GM18951 (cell line): ENCODE measurements at regions not wholly inside any gene's neighbourhood (a gene's known extent, or its start where the extent isn't known, plus 50 kb on each side); places are given as distances from the start of the nearest gene placed in this dataset.
"Not testable (repeated sequence)": the region's sequence is repeated elsewhere in the genome, so short reads cannot be mapped to it uniquely, and the experiment has no call there.

Experiments used
- POLR2A ChIP-seq: IDR thresholded peaks from 4 replicates; pipeline ENCODE4 v1.6.1; 2011; ENCODE audit warnings: mild to moderate bottlenecking; ENCODE audit not compliant: insufficient read length, insufficient read depth; ENCODE audit errors: extremely low read depth
- in situ Hi-C: fragments of 300-500 bp; cut with MboI; formaldehyde crosslinking; loops from one replicate; pipeline ENCODE4 v1.12.0; 2022; ENCODE audit warnings: low sequenced_read_pairs, mixed read lengths, inconsistent platforms; ENCODE audit not compliant: unreplicated experiment

DNA sequence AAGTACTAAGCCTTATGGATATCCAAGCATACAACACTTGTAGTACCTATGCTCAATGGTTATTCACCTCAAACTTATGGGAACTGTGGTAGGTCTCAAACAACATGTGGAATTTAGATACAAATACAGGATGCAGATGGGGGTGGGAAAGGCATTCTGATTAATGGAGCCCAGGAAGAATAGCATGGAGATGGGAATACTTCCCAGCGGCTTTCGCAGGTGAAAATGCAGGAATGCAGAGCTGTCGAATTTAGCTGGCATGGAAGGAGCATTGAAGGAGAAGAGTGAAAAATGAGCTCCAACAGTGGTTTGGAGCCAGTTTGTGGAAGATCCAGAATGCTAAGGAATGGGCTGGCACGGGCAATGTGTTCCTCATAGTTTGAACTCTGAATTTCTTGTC is 89.9 kb downstream of the NKX2-1 start:
- TF ChIP-seq POLR2A: no peak

DNA sequence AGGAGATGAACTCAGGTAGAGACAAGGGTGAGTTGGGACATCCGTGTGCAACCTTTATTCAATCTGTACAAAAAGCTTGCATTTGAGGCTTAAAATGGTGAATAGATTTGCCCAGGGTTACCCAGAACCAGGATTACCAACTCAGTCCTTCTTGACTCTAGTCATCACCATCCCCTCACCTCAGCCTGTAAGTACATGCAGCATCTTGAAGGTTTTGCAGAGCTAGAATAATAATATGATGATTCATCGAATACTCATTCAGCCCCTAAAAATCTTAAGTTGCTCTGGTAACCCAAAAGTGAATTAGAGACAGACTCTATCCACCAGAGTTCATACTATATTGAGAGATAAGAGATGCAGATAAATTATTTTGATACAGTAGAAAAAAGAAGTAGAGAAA is 90.3 kb downstream of the NKX2-1 start:
- in situ Hi-C loops: no loop called here
- no peak for TF ChIP-seq POLR2A

More for the DNA sequence above, 89.9 kb downstream of the NKX2-1 start:
- in situ Hi-C loops: no loop called here

- in situ Hi-C loops: no loop called here
- TF ChIP-seq POLR2A: no peak
Measured at GRCh38 chr14:36428350-36428749, 91.7 kb downstream of the NKX2-1 start.

DNA sequence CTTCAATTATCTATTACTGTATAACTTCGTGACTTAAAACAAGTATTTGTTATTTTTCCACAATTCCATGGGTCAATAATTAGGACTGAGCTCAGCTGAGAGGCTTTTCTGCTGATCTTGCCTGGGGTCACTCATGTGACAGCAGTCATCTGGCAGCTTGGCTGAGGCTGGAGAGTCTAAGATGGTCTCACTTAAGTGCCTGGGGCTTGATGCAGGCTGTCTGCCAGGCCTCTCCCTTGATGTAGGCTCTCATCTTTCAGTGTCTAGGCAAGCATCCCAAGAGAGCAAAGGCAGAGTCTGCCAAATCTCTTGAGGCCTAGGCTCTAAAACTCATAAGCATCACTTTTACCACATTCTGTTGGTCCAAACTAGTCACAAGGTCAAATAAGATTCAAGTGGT is 93.2 kb downstream of the NKX2-1 start:
- in situ Hi-C loops: no loop called here

DNA sequence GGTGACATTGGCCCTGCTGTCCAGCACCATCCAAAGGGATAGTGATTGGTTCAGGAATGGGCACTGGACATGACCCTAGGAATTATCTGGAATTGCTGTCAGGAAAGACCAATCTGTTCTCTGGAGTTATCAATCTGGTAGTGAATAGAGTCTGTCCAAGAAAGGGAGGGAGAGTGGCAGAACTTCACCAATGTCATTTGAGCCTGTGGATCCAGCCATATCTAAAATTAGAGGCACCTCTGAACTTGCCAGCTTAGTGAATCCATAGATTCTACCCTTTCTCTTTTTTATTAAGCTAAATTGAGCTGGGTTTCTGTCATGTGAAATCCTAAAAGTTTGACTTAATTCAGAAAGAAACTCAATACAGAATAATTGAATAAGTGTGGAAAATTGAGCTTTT is 93.9 kb downstream of the NKX2-1 start:
- no peak for TF ChIP-seq POLR2A
- in situ Hi-C loops: no loop called here

More for the DNA sequence above, 93.2 kb downstream of the NKX2-1 start:
- TF ChIP-seq POLR2A: no peak

DNA sequence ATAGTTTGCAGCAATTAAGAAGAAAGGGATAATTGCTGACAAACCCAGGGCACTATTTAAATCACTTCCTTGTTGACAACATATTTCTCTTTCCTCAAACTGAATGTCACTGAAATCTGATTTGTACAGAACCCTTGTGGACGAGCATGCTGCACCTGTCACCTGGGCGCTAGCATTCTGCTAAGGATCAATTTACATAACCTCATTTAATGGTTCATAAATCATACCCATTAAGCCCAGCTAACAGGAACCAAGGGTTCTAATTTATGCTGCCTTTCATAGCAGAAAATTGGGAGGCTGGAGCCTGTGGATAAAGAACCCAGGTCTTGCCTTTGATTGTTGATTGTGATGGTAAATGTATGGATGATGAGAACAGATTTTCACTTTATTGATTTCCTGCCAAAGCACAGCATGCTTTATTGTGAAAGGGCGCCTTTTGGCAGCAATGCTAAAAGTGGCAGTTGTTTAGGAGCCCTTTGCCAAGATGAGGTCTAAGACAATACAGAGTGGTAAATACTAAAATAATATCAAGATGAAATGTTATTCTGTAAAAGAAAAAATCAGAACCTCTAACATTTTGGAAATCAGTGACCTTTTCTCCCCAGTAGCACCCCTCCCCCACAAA is 95.4 kb downstream of the NKX2-1 start:
- in situ Hi-C loops: no loop called here
- TF ChIP-seq POLR2A: no peak

- in situ Hi-C loops: no loop called here
- TF ChIP-seq POLR2A: no peak
Measured at GRCh38 chr14:36423430-36423829, 96.6 kb downstream of the NKX2-1 start.

- TF ChIP-seq POLR2A: no peak
- in situ Hi-C loops: no loop called here
Measured at GRCh38 chr14:36420149-36420687, 99.8 kb upstream of the MBIP start.

GRCh38 chr14:36418937-36419336 is 98.5 kb upstream of the MBIP start:
- TF ChIP-seq POLR2A: no peak
- in situ Hi-C loops: no loop called here

DNA sequence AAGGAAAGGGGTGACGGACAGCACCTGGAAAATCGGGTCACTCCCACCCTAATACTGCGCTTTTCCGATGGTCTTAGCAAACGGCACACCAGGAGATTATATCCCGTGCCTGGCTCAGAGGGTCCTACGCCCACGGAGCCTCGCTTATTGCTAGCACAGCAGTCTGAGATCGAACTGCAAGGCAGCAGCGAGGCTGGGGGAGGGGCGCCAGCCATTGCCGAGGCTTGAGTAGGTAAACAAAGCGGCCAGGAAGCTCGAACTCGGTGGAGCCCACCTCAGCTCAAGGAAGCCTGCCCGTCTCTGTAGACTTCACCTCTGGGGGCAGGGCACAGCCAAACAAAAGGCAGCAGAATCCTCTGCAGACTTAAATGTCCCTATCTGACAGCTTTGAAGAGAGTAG is 91.5 kb upstream of the MBIP start:
- in situ Hi-C loops: not testable (repeated sequence)

GRCh38 chr14:36408388-36408787 is 88.0 kb upstream of the MBIP start:
- in situ Hi-C loops: no loop called here
- no peak for TF ChIP-seq POLR2A

DNA sequence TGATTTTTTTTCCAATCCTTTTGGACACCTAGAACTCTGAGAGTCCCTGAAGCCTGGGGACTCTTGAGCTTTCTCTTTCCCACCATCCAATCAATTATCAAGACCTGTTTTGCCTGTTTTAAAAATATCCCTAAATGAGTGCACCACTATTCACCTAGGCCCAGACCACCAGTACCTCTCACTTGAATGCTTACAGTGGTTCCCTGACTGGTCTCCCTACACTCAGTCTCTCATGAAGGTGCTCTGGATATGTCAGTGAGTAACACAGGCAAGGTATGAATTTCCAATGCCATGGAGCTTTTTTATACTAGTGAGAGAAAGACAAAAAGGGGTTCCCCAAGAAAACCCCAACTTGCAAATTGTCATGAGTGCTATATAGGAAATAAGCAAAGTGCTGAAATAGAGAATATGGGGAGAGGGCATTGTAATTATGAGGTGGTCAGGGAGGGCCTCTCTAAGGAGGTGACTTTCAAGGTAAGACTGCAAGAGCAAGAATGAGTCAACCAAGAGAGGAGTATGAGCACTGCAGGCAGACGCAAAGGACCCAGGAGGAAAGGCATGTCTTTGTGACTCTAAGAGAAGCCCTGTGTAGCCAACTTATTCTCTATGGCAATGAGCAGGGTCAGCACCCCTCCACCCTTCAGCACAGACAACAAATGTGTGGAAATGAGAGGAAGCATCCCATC is 85.3 kb upstream of the MBIP start:
- in situ Hi-C loops: no loop called here

GRCh38 chr14:36402867-36403266 is 82.4 kb upstream of the MBIP start:
- no peak for TF ChIP-seq POLR2A
- in situ Hi-C loops: no loop called here

More for the DNA sequence above, 85.3 kb upstream of the MBIP start:
- TF ChIP-seq POLR2A: no peak
